MG63 (cell line): ENCODE measurements at regions not wholly inside any gene's neighbourhood (a gene's known extent, or its start where the extent isn't known, plus 50 kb on each side); places are given as distances from the start of the nearest gene placed in this dataset.

ENCODE experiments used
- DNase-seq: peaks from one replicate; pipeline ENCODE4 v3.0.0-alpha.2; 2020
- H3K27me3 ChIP-seq: fragments of 250-450 bp; sonication (Bioruptor Pico); 2 replicates; pipeline ENCODE4 v1.5.1; 2020; ENCODE audit warnings: mild to moderate bottlenecking, moderate library complexity
- H3K36me3 ChIP-seq: fragments of 250-450 bp; sonication (Bioruptor Pico); 2 replicates; pipeline ENCODE4 v1.5.1; 2020; ENCODE audit warnings: mild to moderate bottlenecking, moderate library complexity
- H3K4me3 ChIP-seq: fragments of 250-450 bp; sonication (Bioruptor Pico); 2 replicates; pipeline ENCODE4 v1.5.1; 2020; ENCODE audit warnings: mild to moderate bottlenecking, moderate library complexity
- H3K9me3 ChIP-seq: fragments of 250-450 bp; sonication (Bioruptor Pico); 2 replicates; pipeline ENCODE4 v1.5.1; 2020; ENCODE audit warnings: mild to moderate bottlenecking, moderate library complexity

DNA sequence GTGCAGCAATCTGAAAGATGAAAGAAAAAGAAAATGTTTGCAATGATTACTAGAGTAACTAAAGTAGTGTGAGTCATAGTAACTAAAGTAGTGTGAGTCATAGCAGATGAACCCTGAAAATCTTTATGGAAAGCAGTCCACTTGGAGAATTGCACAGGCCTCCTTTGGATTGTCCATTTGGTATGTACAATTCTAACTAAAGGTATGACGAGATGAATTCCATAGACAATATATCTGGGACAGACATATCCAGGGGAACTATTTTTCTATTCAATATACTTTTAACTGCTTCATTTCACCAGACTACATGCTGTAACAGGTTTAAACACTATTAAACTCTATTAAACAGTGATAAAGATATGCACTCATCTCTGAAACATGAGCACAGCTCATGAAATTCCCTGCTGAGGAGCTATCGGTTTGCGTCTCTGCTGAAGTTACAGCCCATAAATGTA, 798.7 kb downstream of the PCDH7 start:
- no peak for DNase-seq
- Histone ChIP-seq H3K4me3 (no peak overlapping the region), H3K27me3 (no peaks in the 10 kb centered on the region), H3K9me3 (no peaks in the 10 kb centered on the region), H3K36me3 (no peaks in the 10 kb centered on the region)

DNA sequence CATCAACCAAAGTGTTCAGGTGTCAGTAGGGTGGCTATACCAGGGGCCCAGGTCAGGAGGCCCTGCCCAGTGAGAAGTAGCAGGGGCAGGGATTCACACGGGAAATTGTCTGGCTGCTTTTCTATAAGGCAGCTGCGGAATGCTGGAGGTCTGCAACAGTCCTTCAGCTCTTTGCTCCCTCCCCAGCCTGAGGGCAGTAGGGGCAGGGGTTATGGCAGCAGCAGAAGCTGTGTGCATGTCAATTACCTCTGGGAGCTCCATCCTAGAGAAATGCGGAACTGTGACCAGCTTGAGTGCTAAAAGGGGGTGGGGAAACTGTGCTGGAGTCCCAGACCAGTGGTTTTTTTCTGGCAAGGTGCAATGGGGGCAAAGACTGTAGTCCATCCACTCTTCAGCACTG, 810.4 kb downstream of the PCDH7 start:
- Histone ChIP-seq H3K4me3 (no peak overlapping the region), H3K36me3 (no peaks in the 10 kb centered on the region)
- DNase-seq: no peak

DNA sequence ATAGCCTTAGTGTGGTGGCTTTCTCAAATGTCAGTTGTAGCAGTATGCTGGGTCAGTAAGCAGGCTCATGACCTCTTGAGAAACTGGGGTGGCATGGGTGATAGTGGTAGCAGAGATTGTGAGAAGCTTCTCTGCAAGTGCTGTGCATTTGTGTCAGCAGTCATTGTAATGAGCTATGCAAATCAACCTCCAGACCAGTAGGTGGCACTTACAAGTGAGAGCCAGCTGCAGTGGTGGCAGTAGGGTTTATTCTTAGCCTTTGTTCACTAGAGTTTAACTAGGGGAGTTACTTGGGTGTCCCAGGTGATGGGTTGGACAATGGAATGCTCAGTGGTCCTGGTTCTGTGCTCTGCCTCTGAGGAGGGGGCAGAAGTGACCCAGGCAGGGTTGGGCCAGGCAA, 818.7 kb downstream of the PCDH7 start:
- no peak for DNase-seq
- no peaks in the 10 kb centered on the region for H3K27me3 ChIP-seq
- no peaks in the 10 kb centered on the region for H3K36me3 ChIP-seq
- H3K4me3 ChIP-seq: no peak overlapping the region
- H3K9me3 ChIP-seq: no peaks in the 10 kb centered on the region

More for the DNA sequence above, 810.4 kb downstream of the PCDH7 start:
- Histone ChIP-seq H3K27me3 (no peaks in the 10 kb centered on the region), H3K9me3 (no peaks in the 10 kb centered on the region)

DNA sequence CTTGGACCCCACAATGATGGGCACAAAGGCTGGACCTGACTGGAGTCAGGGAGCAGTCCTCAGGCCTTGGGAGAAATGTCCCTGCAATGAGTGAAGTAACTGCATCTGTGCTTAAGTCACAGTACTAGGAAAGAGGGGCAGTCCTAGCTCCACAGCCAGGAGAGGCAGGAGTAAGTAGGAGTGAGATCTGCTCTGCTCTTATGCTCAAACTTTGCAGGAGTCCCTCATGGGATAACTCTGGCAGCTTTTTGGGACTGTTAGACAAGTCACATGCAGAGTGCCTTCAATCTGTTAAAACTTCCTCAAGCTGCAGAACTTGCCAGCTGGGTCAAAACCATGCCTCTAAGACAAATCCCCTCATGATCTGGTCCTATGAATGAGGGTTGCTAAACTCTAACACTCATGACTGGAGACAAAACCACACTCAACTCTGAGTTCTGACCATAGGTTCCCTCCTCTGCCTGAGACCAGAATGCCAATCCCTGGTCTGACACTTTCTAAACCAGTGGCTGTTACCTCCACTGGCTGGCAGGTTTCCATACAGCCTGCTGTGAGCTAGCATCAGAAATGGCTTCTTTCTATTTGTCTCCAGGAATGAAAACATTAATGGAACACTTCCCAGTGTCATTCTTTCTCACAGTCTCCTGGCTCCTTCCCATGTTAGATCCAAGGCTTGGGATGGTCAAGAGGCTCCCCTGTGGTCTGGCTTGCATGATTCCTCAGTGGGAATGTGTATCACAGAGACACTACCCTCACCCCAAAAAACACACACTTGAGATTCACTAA, 819.3 kb downstream of the PCDH7 start:
- no peak for DNase-seq
- H3K4me3 ChIP-seq: no peak overlapping the region
- H3K36me3 ChIP-seq: no peaks in the 10 kb centered on the region
- H3K27me3 ChIP-seq: no peaks in the 10 kb centered on the region
- H3K9me3 ChIP-seq: no peaks in the 10 kb centered on the region

DNA sequence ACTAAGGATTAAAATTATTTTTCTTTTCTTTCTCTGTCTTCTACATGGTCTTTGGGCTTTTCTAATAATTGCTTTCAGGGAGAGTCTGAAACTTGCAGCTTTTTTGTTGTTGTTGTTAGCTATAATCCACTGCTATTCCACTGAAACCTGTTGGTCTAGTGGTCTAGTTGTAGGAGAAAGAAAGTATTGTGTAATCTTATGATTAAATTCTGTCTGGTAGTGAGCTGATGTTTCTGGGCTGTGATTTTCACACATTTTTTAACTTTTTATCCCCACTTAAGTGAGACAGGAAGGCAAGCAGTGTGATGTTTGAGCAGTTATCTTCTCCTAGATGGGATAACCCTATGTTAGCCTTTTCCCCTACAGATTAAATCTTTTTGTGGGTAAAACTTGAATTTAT, 825.2 kb downstream of the PCDH7 start:
- Histone ChIP-seq H3K9me3 (no peaks in the 10 kb centered on the region), H3K27me3 (no peaks in the 10 kb centered on the region), H3K4me3 (no peak overlapping the region), H3K36me3 (no peaks in the 10 kb centered on the region)
- no peak for DNase-seq

DNA sequence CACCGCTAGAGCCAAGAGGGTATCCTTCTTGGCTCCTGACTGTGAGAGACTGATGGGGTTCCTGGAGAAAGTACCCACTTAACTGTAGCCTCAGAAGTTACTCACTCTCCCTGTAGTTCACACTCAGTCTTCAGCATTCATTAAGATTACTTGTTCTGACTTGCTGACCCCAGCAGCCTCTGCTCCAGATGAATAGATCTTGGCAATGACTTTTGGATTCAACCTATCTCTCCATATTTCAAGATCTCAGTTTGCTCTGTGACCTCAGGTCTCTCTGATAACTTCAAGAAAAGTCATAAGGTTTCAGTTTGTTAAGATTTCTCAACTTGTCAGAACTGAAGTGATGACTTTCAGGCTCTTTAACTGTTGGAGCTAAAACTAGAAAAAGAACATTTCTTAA, 825.6 kb downstream of the PCDH7 start:
- Histone ChIP-seq H3K4me3 (no peak overlapping the region), H3K36me3 (no peaks in the 10 kb centered on the region), H3K9me3 (no peaks in the 10 kb centered on the region), H3K27me3 (no peaks in the 10 kb centered on the region)
- DNase-seq: no peak

DNA sequence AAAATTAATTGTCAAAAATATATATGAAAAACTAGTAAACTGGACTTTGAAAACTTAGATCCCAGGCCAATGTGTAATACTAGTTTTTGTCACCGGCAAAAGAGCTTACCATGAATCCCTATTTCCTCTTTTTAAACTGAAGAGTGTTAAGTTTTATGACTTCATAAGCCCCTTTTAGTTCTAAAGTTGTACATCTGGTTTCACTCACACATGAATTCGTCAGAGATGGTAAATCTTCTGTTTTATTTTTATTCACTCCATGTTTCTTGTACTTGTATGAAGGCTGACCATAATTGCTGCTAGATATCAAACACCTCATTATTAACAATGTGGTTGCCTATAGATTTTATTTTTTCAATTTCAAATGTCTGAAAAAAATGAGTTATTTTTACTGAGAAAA, 827.9 kb downstream of the PCDH7 start:
- H3K36me3 ChIP-seq: no peaks in the 10 kb centered on the region
- no peaks in the 10 kb centered on the region for H3K27me3 ChIP-seq
- no peak overlapping the region for H3K4me3 ChIP-seq
- H3K9me3 ChIP-seq: no peaks in the 10 kb centered on the region
- no peak for DNase-seq

DNA sequence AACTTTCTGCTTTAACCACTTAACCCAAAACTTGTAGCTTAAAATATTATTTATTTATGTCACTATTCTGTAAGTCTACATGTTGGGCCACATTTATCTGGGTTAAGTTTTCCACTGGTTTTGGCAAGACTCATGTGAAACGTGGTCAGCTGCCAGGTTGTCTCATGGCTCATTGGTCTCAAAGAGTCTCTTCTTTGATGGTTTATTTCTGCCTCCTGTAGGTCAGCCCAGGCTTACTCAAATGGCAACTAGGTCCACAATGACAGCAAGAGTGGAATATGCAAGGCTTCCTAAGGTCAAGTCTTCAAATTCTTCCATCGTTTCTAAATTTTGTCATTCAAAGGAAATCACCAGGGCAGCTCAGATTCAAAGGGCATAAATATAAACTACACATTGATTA, 828.7 kb downstream of the PCDH7 start:
- Histone ChIP-seq H3K27me3 (no peaks in the 10 kb centered on the region), H3K4me3 (no peak overlapping the region), H3K9me3 (no peaks in the 10 kb centered on the region), H3K36me3 (no peaks in the 10 kb centered on the region)
- DNase-seq: no peak

DNA sequence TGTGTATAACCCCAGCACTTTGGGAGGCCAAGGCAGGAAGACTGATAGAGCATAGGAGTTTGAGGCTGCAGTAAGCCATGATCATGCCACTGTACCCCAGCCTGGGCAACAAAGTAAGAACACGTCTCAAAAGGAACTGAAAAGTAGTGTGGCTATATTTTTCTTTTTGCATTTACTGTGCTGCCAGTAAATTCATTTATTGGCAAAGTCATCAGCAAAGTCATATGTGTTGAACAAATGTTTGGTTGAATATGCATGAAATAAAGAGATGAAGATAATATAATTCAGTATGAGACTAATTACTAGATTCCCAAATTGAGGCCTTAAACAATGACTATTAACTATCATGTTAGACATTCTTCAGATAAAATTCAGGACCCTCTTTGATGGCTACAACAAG, 829.1 kb downstream of the PCDH7 start:
- no peaks in the 10 kb centered on the region for H3K27me3 ChIP-seq
- H3K4me3 ChIP-seq: no peak overlapping the region
- no peak for DNase-seq
- H3K36me3 ChIP-seq: no peaks in the 10 kb centered on the region
- no peaks in the 10 kb centered on the region for H3K9me3 ChIP-seq

DNA sequence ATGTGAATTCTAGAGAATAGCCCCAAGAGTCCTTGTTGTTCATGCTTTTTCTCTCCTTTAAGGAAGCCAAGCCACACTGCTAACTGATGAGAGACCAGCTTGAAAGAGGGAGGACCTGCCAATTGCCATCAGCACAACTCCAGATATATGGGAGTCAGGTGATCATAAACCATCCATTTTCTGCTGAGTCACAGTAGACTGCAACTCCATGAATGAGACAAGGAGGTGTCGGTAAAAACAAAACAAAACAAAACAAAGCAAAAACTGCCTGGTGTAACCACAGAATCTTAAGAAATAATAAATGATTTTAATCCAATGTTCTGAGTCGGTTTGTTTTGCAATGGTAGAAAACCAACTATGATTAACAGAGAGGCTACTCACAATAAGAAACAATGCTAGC, 837.3 kb downstream of the PCDH7 start:
- Histone ChIP-seq H3K36me3 (no peaks in the 10 kb centered on the region), H3K27me3 (no peaks in the 10 kb centered on the region), H3K4me3 (no peak overlapping the region), H3K9me3 (no peaks in the 10 kb centered on the region)
- no peak for DNase-seq

DNA sequence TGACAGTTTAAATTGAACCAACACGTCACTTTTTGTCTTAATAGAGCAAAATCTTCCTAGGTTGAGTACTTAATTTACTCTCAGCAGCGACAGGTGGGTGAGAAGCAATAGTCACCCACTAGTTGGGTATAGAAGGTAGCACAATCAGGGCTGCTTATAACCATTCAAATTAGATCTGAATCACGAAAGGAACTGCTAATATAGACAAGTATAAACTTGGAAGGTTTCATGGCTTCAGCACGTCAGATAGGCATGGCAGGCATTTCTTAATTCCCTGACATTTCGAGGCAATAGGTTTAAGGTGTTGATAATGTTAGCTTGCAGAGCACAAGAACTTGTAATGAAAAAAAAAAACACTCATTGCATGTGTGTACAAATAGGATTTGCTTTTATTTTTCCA, 853.4 kb downstream of the PCDH7 start:
- no peaks in the 10 kb centered on the region for H3K27me3 ChIP-seq
- no peak overlapping the region for H3K4me3 ChIP-seq
- DNase-seq: no peak
- H3K9me3 ChIP-seq: no peaks in the 10 kb centered on the region
- H3K36me3 ChIP-seq: no peaks in the 10 kb centered on the region

DNA sequence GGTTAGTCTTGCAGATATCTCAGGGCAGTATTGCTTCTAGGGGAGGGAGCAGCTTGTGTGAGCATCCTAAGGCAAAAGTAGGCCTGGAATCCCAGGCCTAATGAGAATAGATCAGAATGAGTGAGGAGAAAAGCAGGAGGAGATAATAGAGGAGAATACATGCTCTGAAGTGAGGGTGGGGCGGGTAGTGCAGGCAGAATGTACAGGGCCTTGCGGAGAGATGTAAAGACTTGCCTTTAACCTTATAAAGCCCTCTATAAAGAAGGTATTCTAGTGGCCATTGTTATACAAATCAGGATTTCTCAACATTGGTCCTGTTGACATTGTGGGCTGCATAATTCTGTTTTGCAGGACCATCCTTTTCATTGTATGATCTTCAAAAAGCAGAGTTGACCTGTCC, 855.3 kb downstream of the PCDH7 start:
- DNase-seq: no peak
- no peaks in the 10 kb centered on the region for H3K36me3 ChIP-seq
- H3K9me3 ChIP-seq: no peaks in the 10 kb centered on the region
- no peak overlapping the region for H3K4me3 ChIP-seq
- H3K27me3 ChIP-seq: no peaks in the 10 kb centered on the region

DNA sequence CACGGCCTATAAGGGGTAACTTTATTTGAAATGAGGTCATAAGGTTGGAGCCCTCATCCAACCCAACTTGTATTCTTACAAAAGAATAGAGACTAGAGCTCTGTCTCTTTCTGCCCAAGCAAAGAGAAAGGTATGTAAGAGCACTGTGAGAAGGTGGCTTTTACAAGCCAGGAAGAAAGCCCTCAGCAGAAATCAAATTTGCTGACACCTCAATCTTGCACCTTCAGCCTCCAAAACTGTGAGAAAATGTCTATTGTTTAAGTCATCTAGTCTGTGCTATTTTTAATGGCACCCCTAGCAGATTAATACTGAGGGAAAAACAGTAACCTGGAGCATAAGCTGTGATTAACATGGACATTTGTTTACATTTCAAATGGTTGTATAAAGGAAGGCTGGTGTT, 860.7 kb downstream of the PCDH7 start:
- Histone ChIP-seq H3K9me3 (no peaks in the 10 kb centered on the region), H3K4me3 (no peak overlapping the region), H3K27me3 (no peaks in the 10 kb centered on the region), H3K36me3 (no peaks in the 10 kb centered on the region)
- DNase-seq: no peak

DNA sequence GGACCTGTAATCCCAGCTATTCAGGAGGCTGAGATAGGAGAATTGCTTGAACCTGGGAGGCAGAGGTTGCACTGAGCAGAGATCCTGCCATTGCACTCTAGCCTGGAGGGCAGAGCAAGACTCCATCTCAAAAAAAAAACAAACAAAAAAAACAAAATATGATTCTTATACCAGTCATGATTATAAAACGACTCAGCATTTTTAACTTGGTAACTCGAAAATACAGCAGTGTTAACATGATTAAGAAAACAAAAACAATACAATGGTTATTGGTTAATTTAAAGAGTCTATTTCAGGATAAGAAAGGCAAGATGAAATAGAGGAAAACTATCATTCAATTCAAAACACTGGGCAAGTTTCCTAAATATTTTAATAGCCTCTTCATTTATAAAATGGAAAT, 865.3 kb downstream of the PCDH7 start:
- no peak for DNase-seq
- H3K36me3 ChIP-seq: no peaks in the 10 kb centered on the region
- H3K27me3 ChIP-seq: no peaks in the 10 kb centered on the region
- no peaks in the 10 kb centered on the region for H3K9me3 ChIP-seq
- H3K4me3 ChIP-seq: no peak overlapping the region

DNA sequence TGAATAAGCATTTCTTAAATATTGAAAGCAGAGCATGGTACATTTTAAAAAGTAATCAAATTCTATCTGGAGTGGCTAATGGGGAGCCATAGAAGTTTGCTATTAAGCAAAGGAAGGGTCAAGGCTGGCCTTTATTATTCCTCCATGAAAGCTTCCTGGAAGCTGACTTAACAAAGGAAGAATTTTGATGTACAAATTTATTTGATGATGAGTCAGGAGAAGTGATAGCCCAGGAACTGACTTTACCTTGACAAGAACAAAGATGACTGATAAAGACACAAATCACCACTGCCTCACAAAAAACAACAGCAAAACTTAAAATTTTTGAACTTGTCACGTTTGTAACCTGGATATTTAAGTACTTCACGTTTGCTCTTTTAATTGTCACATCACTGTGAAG, 872.1 kb downstream of the PCDH7 start:
- Histone ChIP-seq H3K9me3 (no peaks in the 10 kb centered on the region), H3K27me3 (no peaks in the 10 kb centered on the region), H3K4me3 (no peak overlapping the region), H3K36me3 (no peaks in the 10 kb centered on the region)
- no peak for DNase-seq

DNA sequence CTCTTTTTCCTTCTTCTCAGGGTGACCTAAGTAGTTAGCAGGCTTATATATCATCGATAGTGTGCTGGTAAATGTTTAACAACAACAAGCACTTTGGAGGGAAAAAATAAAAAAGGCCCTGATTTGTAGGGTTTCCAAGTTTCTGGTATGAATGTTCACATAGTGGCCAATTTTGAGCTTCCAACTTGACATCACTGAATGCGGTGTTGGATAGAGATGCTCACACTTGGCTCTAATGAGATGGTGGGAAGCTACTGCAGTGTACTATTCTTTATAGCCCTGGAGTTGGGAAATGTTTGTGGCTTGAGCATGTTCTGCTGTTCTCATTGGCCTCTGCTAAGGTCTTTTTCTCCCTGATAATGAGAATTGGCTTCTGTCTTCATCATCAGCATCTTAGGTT, 875.3 kb downstream of the PCDH7 start:
- Histone ChIP-seq H3K9me3 (no peaks in the 10 kb centered on the region), H3K27me3 (no peaks in the 10 kb centered on the region), H3K4me3 (no peak overlapping the region), H3K36me3 (no peaks in the 10 kb centered on the region)
- no peak for DNase-seq

DNA sequence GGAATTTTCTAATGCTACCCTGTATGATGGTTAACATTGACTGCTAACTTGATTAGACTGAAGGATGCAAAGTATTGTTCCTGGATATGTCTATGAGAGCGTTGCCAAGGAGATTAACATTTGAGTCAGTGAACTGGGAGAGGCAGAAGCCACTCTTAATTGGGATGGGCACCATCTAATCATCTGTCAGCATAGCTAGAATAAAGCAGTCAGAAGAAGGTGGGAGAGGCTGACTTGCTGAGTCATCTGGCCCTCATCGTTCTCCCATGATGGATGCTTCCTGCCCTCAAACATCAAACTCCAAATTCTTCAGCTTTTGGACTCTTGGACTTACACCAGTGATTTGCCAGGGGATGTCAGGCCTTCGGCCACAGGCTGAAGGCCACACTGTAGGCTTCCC, 878.5 kb downstream of the PCDH7 start:
- no peaks in the 10 kb centered on the region for H3K9me3 ChIP-seq
- DNase-seq: no peak
- no peaks in the 10 kb centered on the region for H3K36me3 ChIP-seq

DNA sequence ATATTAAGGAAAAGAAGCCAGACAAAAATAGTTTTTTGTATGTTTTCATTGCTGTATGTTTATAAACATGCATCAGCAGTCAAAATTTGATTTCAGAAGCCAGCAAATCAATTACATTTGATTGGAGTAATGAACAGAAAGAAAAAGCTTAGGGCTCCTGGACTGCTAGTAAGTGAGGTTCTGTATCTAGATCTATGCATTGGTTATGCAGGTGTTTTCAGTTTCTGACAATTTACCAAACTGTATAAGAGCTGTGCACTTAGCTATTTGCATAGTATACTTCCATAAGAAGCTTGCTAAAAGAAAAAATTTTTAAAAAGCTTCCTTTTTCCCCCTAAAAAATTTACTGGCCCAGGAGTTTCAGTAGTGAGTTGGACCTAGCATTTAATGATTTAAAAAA, 881.6 kb downstream of the PCDH7 start:
- H3K36me3 ChIP-seq: no peaks in the 10 kb centered on the region
- H3K9me3 ChIP-seq: no peaks in the 10 kb centered on the region
- DNase-seq: no peak
- H3K27me3 ChIP-seq: no peaks in the 10 kb centered on the region
- no peak overlapping the region for H3K4me3 ChIP-seq

More for the DNA sequence above, 878.5 kb downstream of the PCDH7 start:
- Histone ChIP-seq H3K27me3 (no peaks in the 10 kb centered on the region), H3K4me3 (no peak overlapping the region)
